A172 (cell line): ENCODE measurements at regions not wholly inside any gene's neighbourhood (a gene's known extent, or its start where the extent isn't known, plus 50 kb on each side); places are given as distances from the start of the nearest gene placed in this dataset.

ENCODE experiments used
- DNase-seq: peaks from one replicate; pipeline ENCODE4 v3.0.0-alpha.2; 2015; ENCODE audit warnings: low spot score

- DNase-seq, result no peak
These were observed 54.1 kb upstream of the HES1 start for GRCh38 chr3:194081826-194082225.

DNA sequence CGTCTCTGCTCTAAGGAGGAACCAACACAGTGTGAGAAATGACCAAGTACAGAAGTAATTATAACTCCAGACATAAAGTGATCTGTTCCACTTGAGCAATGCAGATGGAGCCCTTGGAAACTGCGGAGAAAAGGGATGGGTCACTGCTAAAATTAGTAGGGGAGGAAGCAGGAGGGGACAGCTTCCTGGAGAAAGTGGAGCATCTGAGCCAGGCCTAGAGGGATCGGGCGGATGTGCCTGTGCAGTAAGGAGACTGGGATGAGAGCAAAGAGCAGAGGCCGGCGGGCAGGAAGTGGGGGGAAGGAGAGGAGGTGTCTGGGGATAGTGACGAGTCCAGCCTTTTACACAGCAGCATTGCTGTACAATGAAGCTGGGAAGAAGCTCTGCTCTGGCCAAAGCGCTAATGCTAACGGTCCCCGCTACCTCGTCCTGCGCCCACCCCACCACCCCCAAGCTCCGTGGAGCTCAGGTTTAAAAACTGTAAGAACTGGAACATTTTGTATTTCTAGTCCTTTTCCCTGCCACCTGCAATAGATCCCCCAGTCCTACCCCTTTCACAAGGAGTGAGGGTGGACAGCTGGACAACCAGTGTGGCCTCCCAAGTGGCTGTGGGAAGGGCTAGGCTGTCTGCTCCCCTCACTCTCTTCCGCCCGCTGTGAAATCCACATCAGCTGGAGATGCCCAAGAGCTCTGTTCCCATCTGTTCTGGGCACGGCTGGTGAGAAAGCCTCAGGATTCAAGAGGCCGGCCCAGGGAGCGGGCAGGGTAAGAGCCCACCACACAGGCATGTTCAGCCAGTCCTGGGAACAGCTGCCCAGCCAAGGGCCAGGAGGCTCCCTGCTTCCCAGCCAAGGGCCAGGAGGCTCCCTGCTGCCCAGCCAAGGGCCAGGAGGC, 53.0 kb upstream of the HES1 start:
- peak; percentile 73 for DNase-seq

DNA sequence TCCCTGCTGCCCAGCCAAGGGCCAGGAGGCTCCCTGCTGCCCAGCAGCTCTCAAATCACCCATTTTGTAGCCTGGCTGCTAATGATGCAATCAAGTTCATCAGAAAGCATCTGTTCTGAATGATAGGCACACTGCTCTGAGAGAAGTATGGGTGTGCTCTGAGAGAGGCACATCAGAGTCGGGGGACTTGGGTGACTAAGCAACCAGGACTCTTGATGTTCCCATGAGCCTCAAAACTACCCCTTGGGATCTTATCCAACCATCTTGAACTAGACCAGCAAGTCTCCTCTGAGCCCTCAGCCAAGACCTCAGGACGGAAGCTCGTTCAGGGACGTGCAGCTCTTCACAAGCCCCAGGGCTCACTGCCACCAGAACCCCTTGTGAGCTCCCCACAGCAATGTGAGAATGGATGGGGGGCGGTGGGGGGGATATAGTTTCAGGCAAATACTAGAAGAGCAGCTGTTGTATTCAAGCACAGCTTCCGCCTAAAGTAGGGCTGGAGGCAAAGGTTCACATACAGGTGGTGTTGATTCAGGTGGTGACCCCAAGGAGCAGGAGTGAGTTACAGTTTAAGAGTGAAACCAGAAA, 52.2 kb upstream of the HES1 start:
- DNase-seq, result no peak

- DNase-seq, result no peak
These were observed 51.7 kb upstream of the HES1 start for GRCh38 chr3:194084284-194084683.
